ENCODE measurements at regions not wholly inside any gene's neighbourhood (a gene's known extent, or its start where the extent isn't known, plus 50 kb on each side); places are given as distances from the start of the nearest gene placed in this dataset.
A peak's percentile ranks its signal among the peaks of the same experiment; 100 is the strongest.

DNA sequence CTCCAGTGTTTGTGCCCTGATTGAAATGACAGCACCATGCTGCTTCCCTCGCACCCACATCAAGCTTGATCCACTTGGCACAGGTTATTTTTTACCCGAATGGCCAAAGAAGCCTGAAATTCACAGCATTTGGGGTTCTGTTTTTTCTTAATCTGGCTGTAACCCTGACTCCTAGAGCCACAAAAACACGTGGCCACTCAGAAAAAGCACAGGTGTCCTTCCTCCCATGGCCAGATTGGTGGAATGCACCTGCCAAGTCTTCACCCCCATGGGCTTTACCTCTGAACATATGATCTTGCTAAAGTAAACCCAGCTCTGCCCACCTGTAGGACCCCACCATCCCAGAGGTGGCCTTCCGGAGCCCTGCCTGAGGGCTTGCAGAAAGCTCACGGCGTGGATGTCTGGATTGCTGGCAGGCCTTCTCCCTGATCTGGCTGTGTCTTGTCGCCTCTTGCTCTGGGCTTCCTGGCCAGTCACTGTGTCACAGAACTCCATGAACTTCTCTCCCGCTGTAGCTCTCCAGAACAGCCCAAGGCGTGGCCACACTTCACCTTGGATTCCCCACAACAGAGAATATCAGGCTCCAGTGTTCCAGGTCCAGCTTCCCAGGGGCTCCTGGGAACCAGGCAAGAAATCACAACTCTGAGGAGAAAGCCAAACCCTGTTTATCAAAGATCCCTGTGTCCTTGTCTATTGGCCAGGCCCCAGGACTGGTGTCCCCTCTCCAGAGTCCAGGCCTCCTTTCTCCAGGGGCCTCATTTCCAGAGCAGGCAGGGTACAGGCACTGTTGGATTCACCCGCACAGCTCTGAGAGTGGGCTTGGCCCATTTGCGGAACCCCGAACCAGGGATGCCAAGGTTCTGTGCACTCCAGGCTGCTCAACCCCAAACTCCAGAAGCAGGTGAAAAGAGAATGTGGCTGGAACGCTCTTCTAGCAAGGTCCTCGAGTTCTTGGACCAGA lies 272.5 kb downstream of the SYK start:
- no peak for DNase-seq (ENCODE audit: low read depth, low spot score)
- in situ Hi-C loops (cut with HindIII; ENCODE audit: low pct_unique_long_range_greater_than_20kb, low sequenced_read_pairs) = no loop called here

DNA sequence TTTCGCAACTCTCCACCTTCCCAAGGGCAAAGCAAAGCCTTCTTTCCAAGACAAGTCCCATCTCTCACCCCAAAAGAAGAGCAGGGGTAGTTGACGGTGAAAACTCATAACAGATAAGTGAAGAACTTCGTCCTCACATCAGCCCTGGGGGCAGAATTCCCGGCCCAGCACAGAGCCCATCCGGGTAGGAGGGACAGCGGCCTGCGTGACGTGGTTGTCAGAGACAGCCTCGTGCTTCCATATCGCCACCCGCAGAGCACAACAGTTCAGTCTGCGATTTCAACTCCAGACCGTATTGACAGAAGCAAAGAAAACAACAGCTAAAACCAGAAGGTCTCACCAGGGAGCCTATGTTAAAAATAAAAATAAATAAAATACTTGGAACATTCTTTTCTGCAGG lies 273.2 kb downstream of the SYK start:
- in situ Hi-C loops (cut with HindIII; ENCODE audit: low pct_unique_long_range_greater_than_20kb, low sequenced_read_pairs) = no loop called here
- no peak for DNase-seq (ENCODE audit: low read depth, low spot score)

DNA sequence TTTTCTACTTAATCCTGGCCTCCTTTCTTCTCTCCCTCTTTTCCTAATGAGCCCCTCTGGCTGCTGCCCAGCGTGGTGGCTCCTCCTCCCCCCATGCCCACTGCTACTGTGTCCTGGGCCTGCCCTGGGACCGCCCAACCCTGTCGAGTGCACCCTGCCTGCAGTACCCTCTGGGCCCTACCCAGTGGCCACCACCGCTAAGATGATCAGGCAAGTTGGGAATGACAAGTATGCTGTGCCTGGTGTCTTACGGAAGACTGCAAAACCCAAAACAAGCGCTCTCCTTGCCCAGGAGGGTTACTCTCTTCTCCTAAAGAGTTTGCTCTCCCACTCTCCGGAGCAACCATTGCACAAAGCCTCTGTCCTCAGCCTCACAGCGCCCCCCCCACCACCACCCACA lies 273.7 kb downstream of the SYK start:
- no peak for DNase-seq (ENCODE audit: low read depth, low spot score)
- in situ Hi-C loops (cut with HindIII; ENCODE audit: low pct_unique_long_range_greater_than_20kb, low sequenced_read_pairs) = no loop called here

DNA sequence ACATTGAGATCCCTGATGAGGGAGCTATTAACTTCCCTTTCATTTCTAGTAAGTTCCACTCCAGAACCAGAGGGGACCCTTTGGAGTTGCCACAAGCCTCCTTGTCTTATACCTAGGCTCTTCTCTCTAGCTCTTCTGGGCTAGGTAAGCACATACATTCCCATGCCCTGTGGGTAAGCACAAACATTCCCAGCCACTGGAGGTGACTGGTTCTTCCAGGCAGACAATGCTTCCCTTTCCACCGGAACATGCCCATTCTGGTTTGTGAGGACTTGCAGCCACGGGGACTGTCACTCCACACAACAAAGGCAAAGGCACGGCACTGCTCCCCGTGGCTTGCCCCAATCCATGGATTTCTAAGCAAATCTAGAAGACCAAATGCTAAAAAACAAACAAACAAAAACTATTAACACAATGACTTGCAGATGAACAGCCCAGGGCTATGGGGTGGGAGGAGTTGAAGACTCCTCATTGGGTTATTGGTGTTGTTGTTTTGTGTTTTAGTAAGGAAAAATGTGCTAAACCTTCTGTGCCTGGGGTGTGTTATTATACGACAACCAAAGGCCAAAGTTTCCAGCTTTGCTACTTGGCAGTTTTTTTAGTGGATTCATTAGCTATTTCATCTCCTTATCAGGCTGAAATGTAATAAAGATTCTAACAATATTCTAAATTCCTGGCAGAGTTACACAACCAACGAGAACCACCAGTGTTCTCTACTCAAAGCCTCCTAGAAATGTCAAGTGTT lies 276.2 kb downstream of the SYK start:
- no peak for DNase-seq (ENCODE audit: low read depth, low spot score)

DNA sequence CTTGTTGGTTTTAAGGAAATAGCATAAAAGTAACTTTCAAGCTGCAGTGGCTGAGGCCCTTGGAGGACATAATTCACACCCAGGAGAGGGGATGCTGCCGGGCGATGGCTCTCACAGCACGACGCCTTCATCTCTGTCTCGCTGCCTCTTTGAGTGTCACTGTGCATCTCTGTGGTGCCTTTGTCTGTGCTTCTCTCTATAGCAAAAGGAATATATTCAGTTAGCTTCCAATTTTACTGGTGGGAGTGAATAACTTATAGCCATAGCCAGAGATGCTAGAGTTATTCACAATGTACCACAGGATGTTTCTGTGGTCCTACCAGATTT lies 276.7 kb downstream of the SYK start:
- in situ Hi-C loops (cut with HindIII; ENCODE audit: low pct_unique_long_range_greater_than_20kb, low sequenced_read_pairs) = no loop called here
- DNase-seq (ENCODE audit: low read depth, low spot score) = no peak

More for the DNA sequence above, 276.2 kb downstream of the SYK start:
- in situ Hi-C loops (cut with HindIII; ENCODE audit: low pct_unique_long_range_greater_than_20kb, low sequenced_read_pairs) = no loop called here

DNA sequence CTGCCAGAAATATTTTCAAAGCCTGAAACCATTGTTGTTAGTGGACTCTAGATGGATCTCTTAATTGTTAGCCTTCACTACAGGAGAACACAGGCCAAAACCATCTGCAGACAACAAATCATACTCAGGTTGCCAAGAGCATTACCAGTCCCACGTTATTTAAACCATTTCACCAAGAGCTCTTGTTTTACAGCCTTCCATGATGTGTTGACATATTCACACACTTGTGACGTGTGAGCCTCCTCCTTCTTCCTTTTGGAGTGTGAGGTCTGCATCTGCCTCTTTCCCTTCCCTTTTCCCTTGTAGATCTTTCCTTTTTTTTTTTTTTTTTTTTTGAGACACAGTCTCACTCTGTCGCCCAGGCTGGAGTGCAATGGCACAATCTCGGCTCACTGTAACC lies 279.0 kb downstream of the AUH start:
- DNase-seq (ENCODE audit: low read depth, low spot score) = no peak
- in situ Hi-C loops (cut with HindIII; ENCODE audit: low pct_unique_long_range_greater_than_20kb, low sequenced_read_pairs) = no loop called here

DNA sequence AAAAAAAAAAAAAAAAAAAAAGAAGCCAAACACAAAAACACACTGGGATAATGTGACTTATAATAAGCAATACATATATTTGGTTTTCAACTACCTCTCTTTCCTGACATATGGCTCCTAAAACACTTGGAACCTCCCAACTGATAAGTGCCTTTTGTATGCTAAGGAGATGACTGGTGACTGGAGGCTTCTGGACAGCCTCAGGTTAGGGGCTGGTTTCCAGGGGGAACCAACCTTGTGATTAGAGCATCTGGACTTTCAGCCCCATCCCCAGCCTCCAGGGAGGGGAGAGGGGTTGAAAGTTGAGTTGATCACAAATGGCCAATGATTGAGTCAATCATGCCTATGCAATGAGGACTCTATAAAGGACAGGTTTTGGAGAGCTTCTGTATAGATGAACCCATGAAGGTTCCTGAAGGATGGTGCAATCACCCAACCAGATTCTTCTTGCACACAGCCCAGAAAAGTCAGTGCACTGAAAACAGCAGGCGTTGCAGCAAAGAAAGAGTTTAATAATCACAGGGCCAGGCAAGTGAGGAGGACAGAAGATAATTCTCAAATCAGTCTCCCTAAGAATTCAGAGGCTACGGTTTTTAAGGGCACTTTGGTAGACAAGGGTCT lies 276.7 kb downstream of the AUH start:
- no peak for DNase-seq (ENCODE audit: low read depth, low spot score)

DNA sequence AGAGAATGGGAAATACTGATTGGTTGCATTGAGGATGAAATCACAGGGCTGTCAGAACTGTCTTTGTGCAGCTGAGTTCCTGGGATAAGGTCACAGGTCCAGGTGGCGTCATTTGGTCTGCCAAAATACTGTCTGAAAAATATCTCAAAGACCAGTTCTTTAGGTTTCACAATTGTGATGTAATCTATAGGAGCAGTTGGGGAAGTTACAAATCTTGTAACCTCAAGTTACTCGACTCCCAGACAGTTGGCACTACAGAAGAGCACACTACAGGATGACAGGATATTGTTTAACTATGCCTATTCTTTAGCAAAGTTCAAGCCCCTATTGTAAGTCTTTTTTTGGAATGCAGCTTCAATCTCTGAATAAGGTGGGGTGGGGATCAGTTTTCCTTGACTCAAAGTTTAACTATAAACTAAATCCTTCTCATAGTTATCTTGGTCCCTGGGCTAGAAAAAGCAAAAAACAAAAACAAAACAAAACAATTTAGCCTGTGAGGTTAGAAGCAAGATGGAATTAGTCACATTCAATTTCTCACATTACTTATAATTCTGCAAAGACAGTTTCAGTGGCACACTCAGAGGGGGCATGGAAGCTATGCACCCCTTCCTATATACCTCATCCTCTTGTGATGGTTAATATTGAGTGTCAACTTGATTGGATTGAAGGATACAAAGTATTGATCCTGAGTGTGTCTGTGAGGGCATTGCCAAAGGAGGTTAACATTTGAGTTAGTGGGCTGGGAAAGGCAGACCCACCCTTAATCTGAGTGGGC lies 276.0 kb downstream of the AUH start:
- DNase-seq (ENCODE audit: low read depth, low spot score) = no peak
- in situ Hi-C loops (cut with HindIII; ENCODE audit: low pct_unique_long_range_greater_than_20kb, low sequenced_read_pairs) = no loop called here

More for the DNA sequence above, 276.7 kb downstream of the AUH start:
- in situ Hi-C loops (cut with HindIII; ENCODE audit: low pct_unique_long_range_greater_than_20kb, low sequenced_read_pairs) = no loop called here

DNA sequence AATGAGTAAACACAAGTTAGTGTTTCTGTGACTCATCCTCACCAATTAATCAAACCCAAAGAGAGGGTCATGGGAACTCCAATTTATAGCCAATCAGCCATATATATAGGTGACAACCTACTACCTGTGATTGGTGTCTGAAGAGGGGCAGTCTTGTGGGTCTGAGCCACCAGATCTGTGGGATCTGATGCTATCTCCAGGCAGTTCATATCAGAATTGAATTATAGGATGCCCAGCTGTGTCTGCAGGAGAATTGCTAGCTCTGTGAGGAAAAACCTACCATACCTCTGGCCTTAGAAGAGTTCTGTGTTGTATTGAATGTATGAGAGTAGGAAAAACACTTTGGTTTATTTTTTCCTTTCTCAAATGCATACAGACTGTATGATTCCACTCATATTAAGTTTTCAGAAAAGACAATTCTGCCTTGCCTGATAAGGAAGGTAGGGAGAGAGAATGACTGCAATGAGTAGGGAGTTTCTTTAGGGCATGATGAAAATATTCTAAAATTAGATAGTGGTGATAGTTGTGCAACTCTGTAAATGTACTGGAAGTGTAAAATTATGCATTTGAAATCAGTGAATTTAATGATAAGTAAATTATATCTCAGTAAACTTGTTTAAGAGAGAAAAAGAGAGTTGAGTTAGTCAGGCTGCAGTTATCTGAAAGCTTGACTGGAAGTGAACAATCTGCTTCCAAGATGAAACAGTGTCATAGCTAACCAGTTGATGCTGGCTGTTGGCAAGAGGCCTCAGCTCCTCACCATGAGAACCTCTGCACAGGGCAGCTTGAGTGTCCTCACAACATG lies 274.9 kb downstream of the AUH start:
- no peak for DNase-seq (ENCODE audit: low read depth, low spot score)
- in situ Hi-C loops (cut with HindIII; ENCODE audit: low pct_unique_long_range_greater_than_20kb, low sequenced_read_pairs) = no loop called here

DNA sequence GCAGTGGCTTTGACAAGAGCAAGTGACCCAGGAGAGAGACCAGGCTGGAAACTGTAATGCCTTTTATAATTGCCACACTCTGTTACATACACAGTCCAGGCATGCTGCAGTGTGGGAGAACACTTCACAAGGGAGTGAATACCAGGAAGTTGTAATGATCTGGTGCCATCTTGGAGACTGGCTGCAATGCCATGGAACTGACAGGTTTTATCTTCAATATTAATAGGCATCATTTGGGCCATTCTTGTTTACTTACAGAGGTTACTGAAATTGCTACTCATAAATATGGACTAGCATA lies 274.3 kb downstream of the AUH start:
- no peak for DNase-seq (ENCODE audit: low read depth, low spot score)
- in situ Hi-C loops (cut with HindIII; ENCODE audit: low pct_unique_long_range_greater_than_20kb, low sequenced_read_pairs) = no loop called here

DNA sequence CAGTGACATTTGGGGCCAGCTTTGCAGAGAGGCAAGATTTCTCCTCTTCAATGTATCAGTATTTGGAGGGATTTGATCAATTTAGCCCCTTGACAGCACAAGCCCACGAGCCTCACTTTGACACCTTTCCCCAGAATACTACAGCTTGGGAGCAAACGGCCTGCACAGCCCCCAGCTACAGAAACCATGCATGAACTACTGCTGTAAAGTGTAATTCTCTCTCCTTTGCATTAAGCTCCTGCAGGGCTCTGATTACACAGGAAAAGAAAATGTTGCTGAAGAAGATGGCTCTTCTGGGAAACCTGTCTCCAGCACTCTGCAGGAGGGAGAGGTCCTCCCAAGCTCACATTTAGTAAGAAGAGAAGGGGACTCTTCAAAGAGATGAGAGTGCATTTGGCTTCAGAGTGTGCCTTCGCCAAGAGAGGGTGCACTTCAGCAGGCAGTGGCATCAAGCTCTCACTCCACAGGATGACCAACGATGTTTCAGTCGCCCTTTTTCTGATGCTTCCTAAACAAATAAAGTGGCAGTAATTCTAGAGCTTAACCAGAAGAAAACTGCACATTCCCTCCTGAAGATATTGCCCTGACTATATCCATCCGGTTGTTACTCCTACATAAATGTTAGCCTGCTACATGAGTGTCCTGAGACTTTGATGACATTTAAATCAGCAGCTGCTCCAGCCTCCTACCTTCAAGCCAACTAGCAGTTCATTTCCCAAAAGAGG lies 272.2 kb downstream of the AUH start:
- in situ Hi-C loops (cut with HindIII; ENCODE audit: low pct_unique_long_range_greater_than_20kb, low sequenced_read_pairs) = no loop called here
- DNase-seq (ENCODE audit: low read depth, low spot score) = peak; percentile 73

DNA sequence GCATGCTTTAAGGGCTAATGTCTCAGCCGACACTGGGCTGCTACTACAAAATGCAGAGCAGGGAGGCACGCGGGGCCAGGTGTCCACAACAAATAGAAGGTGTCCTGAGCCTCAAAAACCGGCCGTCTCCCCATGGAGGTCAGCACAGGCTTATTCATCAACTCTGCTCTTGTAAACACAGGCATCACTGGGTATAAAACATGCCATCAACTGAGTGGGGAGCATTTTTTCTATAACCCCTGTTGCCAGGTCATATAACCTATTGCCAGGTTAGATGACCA lies 271.6 kb downstream of the AUH start:
- in situ Hi-C loops (cut with HindIII; ENCODE audit: low pct_unique_long_range_greater_than_20kb, low sequenced_read_pairs) = no loop called here
- no peak for DNase-seq (ENCODE audit: low read depth, low spot score)

DNA sequence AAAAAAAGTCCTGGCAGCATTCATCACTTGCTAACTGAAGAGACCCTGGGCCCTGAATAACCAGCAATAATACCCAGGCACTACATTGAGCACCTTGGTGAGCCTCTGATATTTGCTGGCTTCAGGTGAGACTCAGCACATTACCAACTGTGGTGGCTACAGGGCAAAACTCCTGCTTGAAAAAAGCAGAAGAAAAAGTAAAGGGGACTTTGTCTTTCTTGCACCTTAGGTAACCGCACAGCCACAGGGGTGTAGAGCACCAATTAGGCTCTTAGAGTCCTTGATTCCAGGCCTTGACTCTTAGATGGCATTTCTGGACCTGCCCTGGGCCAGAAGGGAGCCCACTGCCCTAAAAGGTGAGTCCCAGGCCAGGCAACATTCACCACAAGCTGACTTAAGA lies 269.5 kb downstream of the AUH start:
- no peak for DNase-seq (ENCODE audit: low read depth, low spot score)
- in situ Hi-C loops (cut with HindIII; ENCODE audit: low pct_unique_long_range_greater_than_20kb, low sequenced_read_pairs) = no loop called here

DNA sequence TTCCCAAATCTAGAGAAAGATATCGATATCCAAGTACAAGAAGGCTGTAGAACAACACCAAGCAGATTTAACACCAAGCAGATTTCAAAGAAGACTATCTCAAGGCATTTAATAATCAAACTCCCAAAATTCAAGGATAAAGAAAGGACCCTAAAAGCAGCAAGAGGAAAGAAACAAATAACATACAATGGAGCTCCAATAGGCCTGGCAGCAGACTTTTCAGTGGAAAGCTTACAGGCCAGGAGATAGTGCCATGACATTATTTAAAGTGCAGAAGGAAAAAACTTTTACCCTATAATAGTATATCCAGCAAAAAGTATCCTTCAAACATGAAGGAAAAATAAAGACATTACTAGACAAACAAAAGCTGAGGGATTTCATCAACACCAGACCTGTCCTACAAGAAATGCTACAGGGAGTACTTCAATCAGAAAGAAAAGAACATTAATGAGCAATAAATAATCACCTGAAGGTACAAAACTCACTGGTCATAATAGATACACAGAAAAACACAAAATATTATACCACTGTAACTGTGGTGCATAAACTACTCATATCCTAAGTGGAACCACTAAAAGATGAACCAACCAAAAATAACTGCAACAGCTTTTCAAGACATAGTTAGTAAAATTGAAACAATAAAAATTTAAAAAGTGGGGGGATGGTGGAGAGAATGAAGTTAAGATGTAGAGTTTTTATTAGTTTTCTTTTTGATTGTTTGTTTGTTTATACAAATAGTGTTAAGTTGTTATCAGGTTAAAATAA lies 267.2 kb downstream of the AUH start:
- in situ Hi-C loops (cut with HindIII; ENCODE audit: low pct_unique_long_range_greater_than_20kb, low sequenced_read_pairs) = no loop called here
- DNase-seq (ENCODE audit: low read depth, low spot score) = no peak

DNA sequence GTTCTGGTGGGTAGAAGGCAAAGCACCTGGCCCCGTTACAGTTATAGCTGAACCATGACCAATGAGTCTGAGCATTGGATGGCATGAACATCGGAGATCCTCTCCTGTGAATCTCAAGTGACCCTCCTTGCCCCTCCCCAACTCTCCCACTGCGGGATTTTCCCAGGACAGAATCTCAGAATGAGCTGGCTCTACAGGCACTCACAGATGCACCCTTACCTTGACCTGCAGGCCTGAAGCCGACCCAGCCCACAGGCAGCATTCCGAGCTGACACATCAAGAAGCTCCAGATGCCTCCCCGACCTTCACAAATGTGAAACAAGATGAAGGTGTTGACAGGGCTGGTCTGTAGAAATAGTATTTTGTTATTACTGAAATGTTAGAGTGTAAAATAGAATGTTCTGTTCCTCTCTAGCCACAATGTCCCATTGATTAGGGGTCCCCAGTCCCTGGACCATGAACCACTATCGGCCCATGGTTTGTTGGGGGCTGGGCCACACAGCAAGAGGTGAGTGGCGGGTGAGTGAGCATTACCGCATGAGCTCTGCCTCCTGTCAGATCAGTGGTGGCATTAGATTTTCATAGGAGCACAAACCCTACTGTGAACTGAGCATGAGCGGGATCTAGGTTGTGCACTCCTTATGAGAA lies 263.4 kb downstream of the AUH start:
- in situ Hi-C loops (cut with HindIII; ENCODE audit: low pct_unique_long_range_greater_than_20kb, low sequenced_read_pairs) = no loop called here
- DNase-seq (ENCODE audit: low read depth, low spot score) = no peak

DNA sequence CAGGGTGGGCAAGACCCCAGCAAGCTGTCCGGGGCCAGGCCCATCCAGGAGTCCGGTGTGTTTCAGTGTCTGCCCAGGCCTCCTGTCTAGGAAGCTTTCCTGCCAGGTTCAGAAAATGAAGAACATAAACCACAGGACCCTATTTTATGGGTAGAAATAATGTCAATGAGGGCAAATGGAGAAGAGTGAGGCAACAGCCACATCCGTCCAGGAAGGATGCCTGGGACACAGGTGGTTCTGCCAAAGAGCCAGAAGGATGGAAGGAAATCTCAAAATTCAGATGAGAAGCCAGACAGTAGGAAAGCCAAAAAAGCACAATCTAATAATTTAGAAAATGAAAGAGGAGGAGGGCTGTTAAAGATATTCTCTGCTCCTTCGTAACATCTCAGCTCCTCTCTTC lies 262.3 kb downstream of the AUH start:
- DNase-seq (ENCODE audit: low read depth, low spot score) = no peak
- in situ Hi-C loops (cut with HindIII; ENCODE audit: low pct_unique_long_range_greater_than_20kb, low sequenced_read_pairs) = no loop called here
